GM23338 (cell line): ENCODE measurements at regions not wholly inside any gene's neighbourhood (a gene's known extent, or its start where the extent isn't known, plus 50 kb on each side); places are given as distances from the start of the nearest gene placed in this dataset.

Experiments used
- ATAC-seq: fragments of 200-7000 bp; cut with Tn5 transposase; 3 replicates; pipeline ENCODE4 v1.9.1; 2020
- DNase-seq: peaks from one replicate; pipeline ENCODE4 v3.0.0-alpha.2; 2015; ENCODE audit warnings: low spot score
- H2AFZ ChIP-seq: fragments of 200-600 bp; sonication (generic); 2 replicates; pipeline ENCODE4 v1.8.0; 2016; ENCODE audit warnings: antibody characterized with exemption, mild to moderate bottlenecking, moderate library complexity
- H3F3A ChIP-seq: fragments of 200-600 bp; sonication (generic); replicated peaks from 2 replicates; pipeline ENCODE4 v1.8.0; 2017; ENCODE audit warnings: antibody characterized with exemption, mixed run types, low read depth
- H3K27ac ChIP-seq: fragments of 200-600 bp; sonication (generic); 2 replicates; pipeline ENCODE4 v1.6.1; 2016; ENCODE audit warnings: low read depth
- H3K27me3 ChIP-seq: fragments of 200-600 bp; sonication (generic); 2 replicates; pipeline ENCODE4 v1.8.0; 2016; ENCODE audit warnings: mild to moderate bottlenecking, mixed run types, moderate library complexity; ENCODE audit not compliant: insufficient read depth
- H3K36me3 ChIP-seq: fragments of 200-600 bp; sonication (generic); 2 replicates; pipeline ENCODE4 v1.8.0; 2016; ENCODE audit warnings: mild to moderate bottlenecking; ENCODE audit not compliant: insufficient read depth
- H3K4me1 ChIP-seq: fragments of 200-600 bp; sonication (generic); 2 replicates; pipeline ENCODE4 v1.8.0; 2016; ENCODE audit warnings: mild to moderate bottlenecking, moderate library complexity; ENCODE audit not compliant: insufficient read depth
- H3K4me2 ChIP-seq: fragments of 200-600 bp; sonication (generic); 2 replicates; pipeline ENCODE4 v1.7.1; 2017; ENCODE audit warnings: mixed run types
- H3K4me3 ChIP-seq: fragments of 200-600 bp; sonication (generic); 2 replicates; pipeline ENCODE4 v1.6.1; 2016; ENCODE audit warnings: mixed run types
- H3K79me2 ChIP-seq: fragments of 200-600 bp; sonication (generic); replicated peaks from 2 replicates; pipeline ENCODE4 v1.8.0; 2017; ENCODE audit warnings: mild to moderate bottlenecking; ENCODE audit not compliant: insufficient read depth
- H3K9me2 ChIP-seq: fragments of 200-600 bp; sonication (generic); 2 replicates; pipeline ENCODE4 v1.8.0; 2017; ENCODE audit not compliant: insufficient read depth
- H4K20me1 ChIP-seq: fragments of 200-600 bp; sonication (generic); replicated peaks from 2 replicates; pipeline ENCODE4 v1.8.0; 2017; ENCODE audit warnings: mild to moderate bottlenecking; ENCODE audit not compliant: insufficient read depth
- H3K27ac Mint-ChIP-seq: 2 replicates; pipeline ENCODE4 v1.8.0; 2020; ENCODE audit warnings: inconsistent platforms, mild to moderate bottlenecking, moderate library complexity, mixed read lengths
- H3K27me3 Mint-ChIP-seq: 3 replicates; pipeline ENCODE4 v1.8.0; 2022; ENCODE audit warnings: low read depth, mild to moderate bottlenecking, moderate library complexity, mixed read lengths, inconsistent platforms; ENCODE audit not compliant: insufficient read depth, poor library complexity
- H3K36me3 Mint-ChIP-seq: 3 replicates; pipeline ENCODE4 v1.8.0; 2021; ENCODE audit warnings: low read depth, mild to moderate bottlenecking, inconsistent platforms, moderate library complexity, mixed read lengths
- H3K4me1 Mint-ChIP-seq: 3 replicates; pipeline ENCODE4 v1.8.0; 2020; ENCODE audit warnings: mild to moderate bottlenecking, inconsistent platforms, mixed read lengths
- H3K4me3 Mint-ChIP-seq: 3 replicates; pipeline ENCODE4 v1.8.0; 2021; ENCODE audit warnings: moderate library complexity, mild to moderate bottlenecking, inconsistent platforms, mixed read lengths
- H3K9me3 Mint-ChIP-seq: 3 replicates; pipeline ENCODE4 v1.8.0; 2020; ENCODE audit warnings: moderate library complexity, mild to moderate bottlenecking, inconsistent platforms, mixed read lengths
- CREB1 ChIP-seq: fragments of 250-450 bp; sonication (Bioruptor Pico); IDR thresholded peaks from 2 replicates; pipeline ENCODE4 v1.5.0; 2020; ENCODE audit warnings: low read depth, mild to moderate bottlenecking, moderate library complexity
- EZH2 ChIP-seq: fragments of 200-600 bp; sonication (generic); IDR thresholded peaks from one replicate; pipeline ENCODE4 v1.8.0; 2017; ENCODE audit warnings: antibody characterized with exemption, mild to moderate bottlenecking, low read depth; ENCODE audit not compliant: unreplicated experiment
- NANOG ChIP-seq: IDR thresholded peaks from 2 replicates; pipeline ENCODE4 v1.6.1; 2016; ENCODE audit warnings: antibody characterized with exemption, borderline replicate concordance
- ZNF114 ChIP-seq: fragments of 250-450 bp; sonication (Bioruptor Pico); IDR thresholded peaks from 2 replicates; pipeline ENCODE4 v1.5.0; 2020; ENCODE audit warnings: mild to moderate bottlenecking, moderate library complexity
- ZNF331 ChIP-seq: fragments of 250-450 bp; sonication (Bioruptor Pico); IDR thresholded peaks from 2 replicates; pipeline ENCODE4 v1.5.0; 2020; ENCODE audit warnings: low read depth, mild to moderate bottlenecking, moderate library complexity
- TF ChIP-seq, protein P1 (sequence below): IDR thresholded peaks from one replicate; pipeline ENCODE4 v1.6.1; 2018; ENCODE audit warnings: antibody characterized with exemption; ENCODE audit not compliant: unreplicated experiment
- TF ChIP-seq, protein P2 (sequence below), 2 experiments: fragments of 200-600 bp in 1 of 2; sonication (generic) in 1 of 2; conservative IDR thresholded peaks; 2 replicates each; pipeline versions ENCODE4 v1.5.1 to v1.6.1; 2016 to 2017; ENCODE audit warnings: antibody characterized with exemption in 2 of 2, low read depth in 2 of 2, mild to moderate bottlenecking in 2 of 2, moderate library complexity in 1 of 2

DNA sequence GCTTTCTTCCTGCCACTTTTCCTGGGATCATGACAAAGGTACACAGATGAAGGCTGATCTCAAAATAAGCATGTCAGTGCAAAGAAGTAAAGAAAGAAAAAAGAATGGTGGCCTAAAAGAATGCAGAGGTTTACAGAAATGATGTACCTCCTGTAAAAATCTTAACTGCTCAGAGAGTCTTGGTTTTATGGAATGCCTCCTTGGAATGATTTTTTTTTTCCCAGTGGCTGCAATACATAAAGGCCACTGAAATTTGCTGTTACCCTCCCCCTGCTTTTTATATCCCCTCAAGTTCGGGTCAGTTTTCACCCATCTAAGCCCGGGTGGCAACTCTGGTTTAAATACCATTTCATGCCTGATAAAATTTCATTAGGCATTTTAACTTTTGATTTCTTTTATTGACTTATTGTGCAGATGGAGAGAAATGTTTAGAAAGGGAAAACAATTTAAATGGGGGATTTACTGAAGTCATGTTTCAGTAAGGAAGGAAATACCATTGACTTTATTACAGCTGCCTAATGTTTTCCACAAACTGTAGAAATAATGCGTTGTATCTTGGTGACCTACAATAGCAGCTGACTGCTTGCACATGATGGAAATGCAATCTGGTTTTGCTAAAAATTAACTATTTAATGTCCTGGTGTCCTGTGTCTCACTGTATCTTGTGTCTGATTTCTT, 102.5 kb downstream of the SAMD9 start (continued):
- TF ChIP-seq, protein P1, sequence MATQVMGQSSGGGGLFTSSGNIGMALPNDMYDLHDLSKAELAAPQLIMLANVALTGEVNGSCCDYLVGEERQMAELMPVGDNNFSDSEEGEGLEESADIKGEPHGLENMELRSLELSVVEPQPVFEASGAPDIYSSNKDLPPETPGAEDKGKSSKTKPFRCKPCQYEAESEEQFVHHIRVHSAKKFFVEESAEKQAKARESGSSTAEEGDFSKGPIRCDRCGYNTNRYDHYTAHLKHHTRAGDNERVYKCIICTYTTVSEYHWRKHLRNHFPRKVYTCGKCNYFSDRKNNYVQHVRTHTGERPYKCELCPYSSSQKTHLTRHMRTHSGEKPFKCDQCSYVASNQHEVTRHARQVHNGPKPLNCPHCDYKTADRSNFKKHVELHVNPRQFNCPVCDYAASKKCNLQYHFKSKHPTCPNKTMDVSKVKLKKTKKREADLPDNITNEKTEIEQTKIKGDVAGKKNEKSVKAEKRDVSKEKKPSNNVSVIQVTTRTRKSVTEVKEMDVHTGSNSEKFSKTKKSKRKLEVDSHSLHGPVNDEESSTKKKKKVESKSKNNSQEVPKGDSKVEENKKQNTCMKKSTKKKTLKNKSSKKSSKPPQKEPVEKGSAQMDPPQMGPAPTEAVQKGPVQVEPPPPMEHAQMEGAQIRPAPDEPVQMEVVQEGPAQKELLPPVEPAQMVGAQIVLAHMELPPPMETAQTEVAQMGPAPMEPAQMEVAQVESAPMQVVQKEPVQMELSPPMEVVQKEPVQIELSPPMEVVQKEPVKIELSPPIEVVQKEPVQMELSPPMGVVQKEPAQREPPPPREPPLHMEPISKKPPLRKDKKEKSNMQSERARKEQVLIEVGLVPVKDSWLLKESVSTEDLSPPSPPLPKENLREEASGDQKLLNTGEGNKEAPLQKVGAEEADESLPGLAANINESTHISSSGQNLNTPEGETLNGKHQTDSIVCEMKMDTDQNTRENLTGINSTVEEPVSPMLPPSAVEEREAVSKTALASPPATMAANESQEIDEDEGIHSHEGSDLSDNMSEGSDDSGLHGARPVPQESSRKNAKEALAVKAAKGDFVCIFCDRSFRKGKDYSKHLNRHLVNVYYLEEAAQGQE, result no peak
- TF ChIP-seq, protein P2, sequence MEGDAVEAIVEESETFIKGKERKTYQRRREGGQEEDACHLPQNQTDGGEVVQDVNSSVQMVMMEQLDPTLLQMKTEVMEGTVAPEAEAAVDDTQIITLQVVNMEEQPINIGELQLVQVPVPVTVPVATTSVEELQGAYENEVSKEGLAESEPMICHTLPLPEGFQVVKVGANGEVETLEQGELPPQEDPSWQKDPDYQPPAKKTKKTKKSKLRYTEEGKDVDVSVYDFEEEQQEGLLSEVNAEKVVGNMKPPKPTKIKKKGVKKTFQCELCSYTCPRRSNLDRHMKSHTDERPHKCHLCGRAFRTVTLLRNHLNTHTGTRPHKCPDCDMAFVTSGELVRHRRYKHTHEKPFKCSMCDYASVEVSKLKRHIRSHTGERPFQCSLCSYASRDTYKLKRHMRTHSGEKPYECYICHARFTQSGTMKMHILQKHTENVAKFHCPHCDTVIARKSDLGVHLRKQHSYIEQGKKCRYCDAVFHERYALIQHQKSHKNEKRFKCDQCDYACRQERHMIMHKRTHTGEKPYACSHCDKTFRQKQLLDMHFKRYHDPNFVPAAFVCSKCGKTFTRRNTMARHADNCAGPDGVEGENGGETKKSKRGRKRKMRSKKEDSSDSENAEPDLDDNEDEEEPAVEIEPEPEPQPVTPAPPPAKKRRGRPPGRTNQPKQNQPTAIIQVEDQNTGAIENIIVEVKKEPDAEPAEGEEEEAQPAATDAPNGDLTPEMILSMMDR (conservative IDR thresholded peaks at IDR 0.05; ENCODE audit: low read depth in 2 of 2), result no peak
- TF ChIP-seq CREB1 (CRISPR knock-in tag) (no peak), ZNF114 (CRISPR knock-in tag) (no peak), NANOG (no peak)

DNA sequence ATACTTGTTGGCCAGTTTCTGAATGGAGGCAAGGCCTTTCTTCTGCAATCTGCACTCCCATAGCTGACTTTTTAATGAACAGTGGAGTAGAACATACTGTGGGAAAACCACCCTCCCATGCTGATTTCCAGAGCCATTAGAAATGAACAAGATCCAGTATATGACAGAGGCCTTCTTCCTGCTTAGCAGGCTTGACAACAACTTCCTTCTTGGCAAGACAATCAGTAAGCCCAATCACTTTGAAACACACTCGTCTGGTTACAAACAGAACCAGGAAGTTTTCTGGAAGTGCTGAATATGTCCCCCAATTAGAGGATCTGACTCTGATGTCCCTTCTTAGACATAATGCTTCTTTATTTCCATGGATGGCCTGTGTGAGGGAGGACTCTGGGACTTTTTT, 103.4 kb downstream of the SAMD9 start:
- no peaks in the 10 kb centered on the region for H3K27me3 Mint-ChIP-seq
- Histone ChIP-seq H3K27me3 (no peaks in the 10 kb centered on the region), H3K4me3 (no peak overlapping the region), H3F3A (no peaks in the 10 kb centered on the region), H3K27ac (no peak overlapping the region), H3K36me3 (no peaks in the 10 kb centered on the region), H2AFZ (peak overlapping the region; percentile 6; the same call in 1 of the 2 replicates), H3K4me2 (peak overlapping the region; percentile 29; the same call in 1 of the 2 replicates), H3K9me2 (no peaks in the 10 kb centered on the region), H4K20me1 (no peaks in the 10 kb centered on the region), H3K4me1 (peaks cover 18% of the 10 kb centered on the region), H3K79me2 (no peaks in the 10 kb centered on the region)
- no peaks in the 10 kb centered on the region for H3K9me3 Mint-ChIP-seq
- H3K36me3 Mint-ChIP-seq, result no peaks in the 10 kb centered on the region
- H3K4me1 Mint-ChIP-seq, result peaks cover 28% of the 10 kb centered on the region
- H3K4me3 Mint-ChIP-seq, result no peak overlapping the region
- no peak for DNase-seq
- ATAC-seq, result no peak
- no peak overlapping the region for H3K27ac Mint-ChIP-seq
- TF ChIP-seq, protein P1, result no peak
- TF ChIP-seq NANOG (no peak), CREB1 (CRISPR knock-in tag) (no peak), ZNF331 (no peak), EZH2 (no peak)
- TF ChIP-seq, protein P2 (conservative IDR thresholded peaks at IDR 0.05; ENCODE audit: low read depth in 2 of 2), result no peak
